HG03457 (cell line): ENCODE measurements at regions not wholly inside any gene's neighbourhood (a gene's known extent, or its start where the extent isn't known, plus 50 kb on each side); places are given as distances from the start of the nearest gene placed in this dataset.
"Not testable (repeated sequence)": the region's sequence is repeated elsewhere in the genome, so short reads cannot be mapped to it uniquely, and the experiment has no call there.

Experiments
- ATAC-seq: cut with Tn5 transposase; IDR thresholded peaks from one replicate; pipeline ENCODE4 v1.9.1; 2021; ENCODE audit warnings: moderate number of reproducible peaks; ENCODE audit not compliant: unreplicated experiment

- no peak for ATAC-seq
Measured at GRCh38 chr2:138215958-138216357, 251.7 kb downstream of the HNMT start.

DNA sequence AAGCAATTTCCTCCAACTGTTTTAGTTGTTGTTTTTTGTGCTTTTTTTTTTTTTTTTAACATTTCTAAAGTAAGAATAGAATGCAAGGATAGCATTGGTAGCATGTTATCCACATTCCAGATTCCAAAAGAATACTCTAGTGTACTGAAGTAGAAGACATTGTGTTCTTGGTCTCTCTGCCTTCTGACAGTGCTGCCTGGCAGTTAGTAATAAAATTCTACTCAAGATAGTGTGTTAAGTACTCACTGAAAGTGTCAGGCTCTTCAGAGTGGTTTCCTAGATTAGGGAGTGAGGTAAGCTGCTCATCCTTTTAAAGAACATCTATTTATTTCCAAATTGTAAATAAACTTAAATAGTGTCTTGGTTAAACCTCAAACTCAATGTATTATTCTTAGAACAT lies 253.7 kb downstream of the HNMT start:
- no peak for ATAC-seq

- no peak for ATAC-seq
Measured at GRCh38 chr2:138218397-138218796, 254.1 kb downstream of the HNMT start.

GRCh38 chr2:138219961-138220360 lies 255.7 kb downstream of the HNMT start:
- ATAC-seq, result no peak

GRCh38 chr2:138221358-138221757 lies 257.1 kb downstream of the HNMT start:
- ATAC-seq, result no peak

GRCh38 chr2:138223319-138223718 lies 259.0 kb downstream of the HNMT start:
- no peak for ATAC-seq

DNA sequence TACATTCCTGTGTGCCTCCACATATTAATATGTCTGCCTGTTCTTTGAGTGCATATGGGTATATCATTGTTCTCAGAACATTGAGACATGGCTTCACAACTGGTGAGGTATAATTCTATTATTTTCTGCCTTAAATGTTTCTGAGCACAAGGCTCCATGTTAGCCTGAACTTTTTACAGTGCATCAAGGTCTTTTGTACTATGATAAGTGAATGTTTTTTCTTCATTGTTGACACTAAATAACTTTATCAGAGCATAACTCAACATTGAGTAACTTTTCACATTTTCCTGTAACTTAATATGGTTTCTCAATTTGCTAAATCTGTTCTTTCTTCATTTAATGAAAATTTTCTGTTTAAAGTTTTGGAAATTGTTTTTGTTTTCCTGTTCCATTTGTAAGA lies 262.9 kb downstream of the HNMT start:
- no peak for ATAC-seq

DNA sequence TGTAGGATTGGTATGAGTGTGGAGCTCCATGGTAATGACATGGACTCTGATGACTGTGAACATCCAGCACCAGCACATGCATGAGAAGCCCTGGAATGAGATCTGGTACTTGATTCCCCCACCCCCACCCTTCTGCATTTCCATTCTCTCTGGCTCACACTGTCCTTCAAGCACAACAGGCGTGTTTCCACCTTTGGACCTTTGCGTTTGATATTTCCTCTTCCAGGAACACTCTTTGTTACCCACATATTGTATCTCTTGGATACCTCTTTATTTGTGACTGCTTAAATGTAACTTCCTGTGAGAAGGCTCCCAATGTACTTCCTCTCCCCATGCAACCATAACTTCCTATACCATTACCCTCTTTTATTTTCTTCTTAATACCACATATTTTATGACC lies 263.8 kb downstream of the HNMT start:
- no peak for ATAC-seq

GRCh38 chr2:138234265-138234664 lies 267.3 kb upstream of the SPOPL start:
- ATAC-seq, result no peak

GRCh38 chr2:138235041-138235440 lies 266.5 kb upstream of the SPOPL start:
- ATAC-seq, result no peak

DNA sequence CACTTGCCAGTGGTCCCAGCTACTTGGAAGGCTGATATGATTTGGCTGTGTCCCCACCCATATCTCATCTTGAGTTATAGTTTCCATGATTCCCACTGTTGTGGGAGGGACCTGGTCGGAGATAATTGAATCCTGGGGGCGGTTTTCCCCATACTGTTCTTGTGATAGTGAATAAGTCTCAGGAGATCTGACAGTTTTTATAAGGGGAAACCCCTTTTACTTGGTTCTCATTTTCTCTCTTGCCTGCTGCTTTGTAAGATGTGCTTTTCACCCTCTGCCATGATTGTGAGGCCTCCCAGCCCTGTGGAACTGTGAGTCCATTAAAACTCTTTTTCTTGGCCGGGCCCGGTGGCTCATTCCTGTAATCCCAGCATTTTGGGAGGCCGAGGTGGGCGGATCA lies 265.4 kb upstream of the SPOPL start:
- ATAC-seq, result no peak

DNA sequence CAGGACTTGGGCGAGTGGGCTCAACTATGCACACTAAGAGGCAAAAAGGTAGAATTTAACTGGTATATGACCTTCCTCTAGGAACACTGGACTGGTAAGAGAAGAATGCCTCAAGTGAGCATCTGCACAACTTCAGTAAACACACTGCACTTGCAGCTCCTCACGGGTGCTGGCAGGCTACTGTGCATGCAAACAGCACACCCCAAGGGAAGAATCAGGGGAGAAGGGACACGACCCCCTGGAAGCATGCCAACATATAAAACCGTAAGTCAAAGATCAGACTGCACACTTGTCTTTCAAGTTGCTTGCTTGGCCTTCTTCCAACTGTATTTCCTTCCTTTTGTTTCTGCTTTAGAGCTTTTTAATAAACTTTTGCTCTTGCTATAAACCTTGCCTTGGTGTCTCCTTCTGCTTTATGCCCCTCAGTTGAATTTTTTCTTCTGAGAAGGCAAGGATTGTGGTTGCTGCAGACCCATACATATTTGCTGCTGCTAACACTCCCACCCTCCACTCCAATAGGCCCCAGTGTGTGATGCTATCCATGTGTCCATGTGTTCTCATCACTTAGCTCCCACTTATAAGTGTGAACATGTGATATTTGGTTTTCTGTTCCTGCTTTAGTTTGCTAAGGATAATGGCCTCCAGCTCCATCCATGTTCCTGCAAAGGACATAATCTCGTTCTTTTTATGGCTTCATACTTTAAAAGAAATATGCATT lies 263.7 kb upstream of the SPOPL start:
- no peak for ATAC-seq

DNA sequence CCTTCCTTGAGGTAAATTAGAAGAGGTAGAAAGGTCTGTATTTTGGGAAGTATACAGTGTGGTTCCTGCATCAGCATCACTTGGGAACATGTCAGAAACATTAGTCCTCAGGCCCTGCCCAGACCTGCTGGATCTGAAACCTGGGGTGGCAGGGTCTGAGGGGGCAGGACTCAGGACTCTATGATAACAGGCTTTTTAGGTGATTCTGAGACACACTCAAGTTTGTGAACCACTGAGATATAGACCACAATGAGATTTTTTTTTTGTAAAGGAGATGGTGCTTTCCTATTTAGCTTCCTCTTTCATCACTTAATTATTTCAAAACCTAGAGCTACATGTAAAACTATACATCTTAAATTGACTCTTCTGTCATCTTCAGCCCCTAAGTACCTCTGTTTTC lies 262.7 kb upstream of the SPOPL start:
- ATAC-seq, result peak; percentile 62

- no peak for ATAC-seq
Measured at GRCh38 chr2:138239902-138240491, 261.6 kb upstream of the SPOPL start.

DNA sequence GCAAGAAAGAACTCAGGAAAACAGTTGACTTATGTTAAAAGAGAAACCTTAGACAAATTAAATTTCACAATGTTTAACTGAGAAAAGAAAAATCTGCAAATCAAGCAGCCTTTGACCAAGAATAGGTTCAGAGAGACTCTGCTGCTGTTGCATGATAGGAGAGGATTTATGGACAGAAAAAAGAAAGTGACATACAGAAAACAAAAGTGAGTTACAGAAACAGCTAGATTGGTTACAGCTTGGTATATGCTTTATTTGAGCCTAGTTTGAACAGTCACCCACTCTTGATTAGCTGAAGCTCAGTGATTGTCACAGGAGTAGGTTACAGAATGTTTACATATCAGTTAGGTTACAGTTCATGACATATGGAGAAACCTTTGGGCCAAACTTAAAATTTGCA lies 258.2 kb upstream of the SPOPL start:
- no peak for ATAC-seq

DNA sequence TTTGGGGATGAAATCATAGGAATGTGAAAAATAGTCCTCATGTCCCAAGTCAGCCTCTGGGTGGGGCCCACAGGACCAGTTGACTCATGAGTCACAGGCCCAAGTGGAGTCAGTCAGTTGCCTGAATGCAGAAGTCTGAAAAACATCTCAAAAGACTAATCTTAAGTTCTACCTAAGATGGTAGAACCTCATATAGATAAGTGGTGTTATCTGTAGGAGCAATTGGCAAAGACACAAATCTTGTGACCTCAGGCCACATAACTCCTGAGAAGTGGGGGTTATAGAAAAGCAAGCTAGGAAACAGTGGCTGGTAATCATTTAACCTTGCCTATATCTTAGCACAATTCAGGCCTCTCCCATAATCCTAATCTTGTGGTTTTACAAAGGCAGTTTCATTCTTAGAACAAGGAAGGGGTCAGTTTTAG lies 257.1 kb upstream of the SPOPL start:
- no peak for ATAC-seq

DNA sequence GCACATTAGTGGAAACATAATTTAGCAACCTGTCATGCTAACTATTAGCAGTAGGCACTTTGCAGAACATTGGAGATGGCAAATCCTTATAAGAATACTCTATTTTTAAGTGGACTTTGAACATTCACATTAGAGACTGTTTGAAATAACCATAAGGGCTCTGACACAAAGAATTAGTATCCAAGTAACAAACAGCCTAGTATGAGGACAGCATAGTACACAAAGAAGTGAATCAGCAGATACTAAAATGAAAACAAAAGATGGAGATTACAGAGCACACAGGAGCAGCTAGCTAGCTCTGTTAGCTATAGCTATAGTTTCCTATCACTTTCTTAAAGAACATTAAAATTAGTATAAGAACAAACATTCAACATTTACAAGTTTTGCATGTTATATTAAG lies 256.3 kb upstream of the SPOPL start:
- no peak for ATAC-seq

DNA sequence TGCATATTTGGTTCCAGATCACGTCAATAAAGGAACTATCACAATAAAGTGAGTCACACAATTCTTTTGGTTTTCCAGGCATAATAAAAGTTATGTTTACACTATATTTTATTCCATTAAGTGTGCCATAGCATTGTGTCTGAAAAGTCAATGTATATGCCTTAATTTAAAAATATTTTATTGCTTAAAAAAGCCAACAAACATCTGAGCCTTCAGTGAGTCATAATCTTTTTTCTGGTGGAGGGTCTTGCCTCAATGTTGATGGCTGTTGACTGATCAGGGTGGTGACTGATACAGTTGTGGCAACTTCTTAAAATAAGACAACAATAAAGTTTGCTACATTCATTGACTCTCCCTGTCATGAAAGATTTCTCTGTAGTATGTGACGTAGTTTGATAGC lies 254.3 kb upstream of the SPOPL start:
- ATAC-seq, result no peak

GRCh38 chr2:138249207-138249606 lies 252.4 kb upstream of the SPOPL start:
- no peak for ATAC-seq

- not testable (repeated sequence) for ATAC-seq
Measured at GRCh38 chr2:138250843-138251320, 250.7 kb upstream of the SPOPL start.

GRCh38 chr2:138252587-138252986 lies 249.0 kb upstream of the SPOPL start:
- ATAC-seq, result no peak

DNA sequence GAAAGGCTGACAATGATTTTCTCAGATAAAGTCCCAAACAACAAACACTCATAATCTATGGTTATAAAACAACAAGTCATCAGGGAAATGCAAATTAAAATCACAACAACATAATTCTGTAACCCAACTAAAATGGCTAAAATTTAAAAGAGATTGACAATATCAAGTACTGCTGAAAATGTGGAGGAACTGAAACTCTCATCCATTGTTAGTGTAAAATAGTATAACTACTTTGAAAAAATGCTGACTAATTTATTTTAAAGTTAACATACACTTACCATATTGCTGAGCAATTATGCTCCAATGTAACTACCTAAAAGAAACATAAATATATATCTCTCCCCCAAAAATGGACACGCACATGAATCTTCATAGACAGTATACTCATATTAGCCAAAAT lies 245.9 kb upstream of the SPOPL start:
- ATAC-seq, result no peak
